ENCODE measurements at regions not wholly inside any gene's neighbourhood (a gene's known extent, or its start where the extent isn't known, plus 50 kb on each side); places are given as distances from the start of the nearest gene placed in this dataset.
"Not testable (repeated sequence)": the region's sequence is repeated elsewhere in the genome, so short reads cannot be mapped to it uniquely, and the experiment has no call there.

DNA sequence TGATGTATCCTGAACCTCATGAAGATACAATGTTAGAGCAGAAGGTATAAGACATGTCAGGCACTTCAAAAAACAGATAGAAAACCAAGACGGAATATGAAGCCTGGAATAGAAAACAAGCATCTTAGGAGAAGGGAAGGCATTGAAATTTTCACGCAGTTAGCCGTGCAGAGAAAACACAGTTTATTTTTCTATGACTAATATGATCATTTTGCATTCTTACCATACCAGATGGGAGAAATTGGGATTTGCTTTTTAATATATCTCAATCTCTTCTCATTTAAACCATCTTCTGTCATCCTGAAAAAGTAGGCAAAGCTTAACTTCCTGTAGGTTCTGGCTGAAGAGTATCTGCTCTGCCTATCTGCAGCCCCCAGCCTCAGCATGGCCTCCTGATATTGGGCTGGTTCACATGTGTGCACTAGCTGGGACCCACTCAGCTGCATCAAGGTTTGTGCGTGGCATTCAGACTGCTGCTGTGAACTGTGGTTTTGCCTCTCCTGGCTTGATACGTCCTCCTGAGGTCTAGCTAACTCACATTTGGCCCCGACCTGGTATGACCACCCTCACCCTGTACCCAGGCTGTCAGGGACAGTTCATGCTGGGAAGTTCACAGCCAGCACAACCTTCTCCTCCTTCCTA is 392.5 kb upstream of the SASH1 start:
- H3K27me3 ChIP-seq (ENCODE audit: control insufficient read depth, insufficient read depth, low read length), result no peaks in the 10 kb centered on the region
- H3K4me3 ChIP-seq (ENCODE audit: low read depth, low read length), result no peak overlapping the region
- DNase-seq (ENCODE audit: low read depth in 4 of 6, low spot score in 6 of 6), result no peak
- H3K9me3 ChIP-seq (ENCODE audit: control insufficient read depth, insufficient read depth, low read length), result no peaks in the 10 kb centered on the region
- H3K27ac ChIP-seq (ENCODE audit: low read depth, low read length), result no peak overlapping the region
- peaks cover 4% of the 10 kb centered on the region for H3K4me1 ChIP-seq (ENCODE audit: control insufficient read depth, insufficient read depth, low read length)
- H3K36me3 ChIP-seq (ENCODE audit: control insufficient read depth, insufficient read depth, low read length), result no peaks in the 10 kb centered on the region
- WGBS (ENCODE audit: insufficient coverage), result 85% methylated on average over 3 of the region's 6 CpGs

- DNase-seq (ENCODE audit: low read depth in 4 of 6, low spot score in 6 of 6), result peak in 1 of 6 donors; percentile 25
- H3K4me1 ChIP-seq (ENCODE audit: control insufficient read depth, insufficient read depth, low read length), result peaks cover 4% of the 10 kb centered on the region
- H3K4me3 ChIP-seq (ENCODE audit: low read depth, low read length), result no peak overlapping the region
- WGBS (ENCODE audit: insufficient coverage), result 25% methylated on average over 1 of the region's 5 CpGs
- no peaks in the 10 kb centered on the region for H3K27me3 ChIP-seq (ENCODE audit: control insufficient read depth, insufficient read depth, low read length)
- H3K27ac ChIP-seq (ENCODE audit: low read depth, low read length), result no peak overlapping the region
- H3K9me3 ChIP-seq (ENCODE audit: control insufficient read depth, insufficient read depth, low read length), result no peaks in the 10 kb centered on the region
- no peaks in the 10 kb centered on the region for H3K36me3 ChIP-seq (ENCODE audit: control insufficient read depth, insufficient read depth, low read length)
Measured at GRCh38 chr6:147950623-147950987, 392.0 kb upstream of the SASH1 start.

- WGBS (ENCODE audit: insufficient coverage), result no CpG with 5 or more reads among the region's 7 CpGs
- no peaks in the 10 kb centered on the region for H3K9me3 ChIP-seq (ENCODE audit: control insufficient read depth, insufficient read depth, low read length)
Measured at GRCh38 chr6:147951726-147952125, 390.9 kb upstream of the SASH1 start.

GRCh38 chr6:147954938-147955337 is 387.7 kb upstream of the SASH1 start:
- no peaks in the 10 kb centered on the region for H3K27me3 ChIP-seq (ENCODE audit: control insufficient read depth, insufficient read depth, low read length)
- H3K36me3 ChIP-seq (ENCODE audit: control insufficient read depth, insufficient read depth, low read length), result no peaks in the 10 kb centered on the region
- no peak overlapping the region for H3K4me3 ChIP-seq (ENCODE audit: low read depth, low read length)
- no CpG with 5 or more reads among the region's 3 CpGs for WGBS (ENCODE audit: insufficient coverage)
- no peaks in the 10 kb centered on the region for H3K9me3 ChIP-seq (ENCODE audit: control insufficient read depth, insufficient read depth, low read length)
- DNase-seq (ENCODE audit: low read depth in 4 of 6, low spot score in 6 of 6), result no peak
- peaks cover 4% of the 10 kb centered on the region for H3K4me1 ChIP-seq (ENCODE audit: control insufficient read depth, insufficient read depth, low read length)
- H3K27ac ChIP-seq (ENCODE audit: low read depth, low read length), result no peak overlapping the region

More at GRCh38 chr6:147951726-147952125, 390.9 kb upstream of the SASH1 start:
- peaks cover 4% of the 10 kb centered on the region for H3K4me1 ChIP-seq (ENCODE audit: control insufficient read depth, insufficient read depth, low read length)
- no peak overlapping the region for H3K27ac ChIP-seq (ENCODE audit: low read depth, low read length)
- DNase-seq (ENCODE audit: low read depth in 4 of 6, low spot score in 6 of 6), result peak in 1 of 6 donors; percentile 63
- H3K36me3 ChIP-seq (ENCODE audit: control insufficient read depth, insufficient read depth, low read length), result no peaks in the 10 kb centered on the region
- no peaks in the 10 kb centered on the region for H3K27me3 ChIP-seq (ENCODE audit: control insufficient read depth, insufficient read depth, low read length)
- no peak overlapping the region for H3K4me3 ChIP-seq (ENCODE audit: low read depth, low read length)

- Histone ChIP-seq H3K27me3 (ENCODE audit: control insufficient read depth, insufficient read depth, low read length) (no peaks in the 10 kb centered on the region), H3K36me3 (ENCODE audit: control insufficient read depth, insufficient read depth, low read length) (no peaks in the 10 kb centered on the region), H3K9me3 (ENCODE audit: control insufficient read depth, insufficient read depth, low read length) (no peaks in the 10 kb centered on the region), H3K4me3 (ENCODE audit: low read depth, low read length) (no peak overlapping the region), H3K27ac (ENCODE audit: low read depth, low read length) (no peak overlapping the region), H3K4me1 (ENCODE audit: control insufficient read depth, insufficient read depth, low read length) (no peaks in the 10 kb centered on the region)
- peak in 1 of 6 donors; percentile 57 for DNase-seq (ENCODE audit: low read depth in 4 of 6, low spot score in 6 of 6)
- 85% methylated on average over 2 of the region's 2 CpGs for WGBS (ENCODE audit: insufficient coverage)
Measured at GRCh38 chr6:147958683-147959082, 384.0 kb upstream of the SASH1 start.

GRCh38 chr6:147961481-147962141 is 381.0 kb upstream of the SASH1 start:
- H3K9me3 ChIP-seq (ENCODE audit: control insufficient read depth, insufficient read depth, low read length), result no peaks in the 10 kb centered on the region
- no peaks in the 10 kb centered on the region for H3K27me3 ChIP-seq (ENCODE audit: control insufficient read depth, insufficient read depth, low read length)
- H3K4me1 ChIP-seq (ENCODE audit: control insufficient read depth, insufficient read depth, low read length), result no peaks in the 10 kb centered on the region
- H3K27ac ChIP-seq (ENCODE audit: low read depth, low read length), result no peak overlapping the region
- WGBS (ENCODE audit: insufficient coverage), result 83% methylated on average over 1 of the region's 2 CpGs
- peak in 1 of 6 donors; percentile 65 for DNase-seq (ENCODE audit: low read depth in 4 of 6, low spot score in 6 of 6)
- H3K36me3 ChIP-seq (ENCODE audit: control insufficient read depth, insufficient read depth, low read length), result no peaks in the 10 kb centered on the region
- H3K4me3 ChIP-seq (ENCODE audit: low read depth, low read length), result no peak overlapping the region

DNA sequence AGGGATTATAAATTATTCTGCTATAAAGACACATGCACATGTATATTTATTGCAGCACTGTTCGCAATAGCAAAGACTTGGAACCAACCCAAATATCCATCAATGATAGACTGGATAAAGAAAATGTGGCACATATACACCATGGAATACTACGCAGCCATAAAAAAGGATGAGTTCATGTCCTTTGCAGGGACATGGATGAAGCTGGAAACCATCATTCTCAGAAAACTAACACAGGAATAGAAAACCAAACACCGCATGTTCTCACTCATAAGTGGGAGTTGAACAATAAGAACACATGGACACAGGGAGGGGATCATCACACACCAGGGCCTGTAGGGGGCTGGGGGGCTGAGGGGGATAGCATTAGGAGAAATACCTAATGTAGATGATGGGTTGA is 377.2 kb upstream of the SASH1 start:
- WGBS (ENCODE audit: insufficient coverage), result no CpG with 5 or more reads among the region's 3 CpGs
- not testable (repeated sequence) for H3K4me1 ChIP-seq (ENCODE audit: control insufficient read depth, insufficient read depth, low read length); H3K4me3 ChIP-seq (ENCODE audit: low read depth, low read length); H3K27me3 ChIP-seq (ENCODE audit: control insufficient read depth, insufficient read depth, low read length); DNase-seq (ENCODE audit: low read depth in 4 of 6, low spot score in 6 of 6); H3K36me3 ChIP-seq (ENCODE audit: control insufficient read depth, insufficient read depth, low read length); H3K27ac ChIP-seq (ENCODE audit: low read depth, low read length); H3K9me3 ChIP-seq (ENCODE audit: control insufficient read depth, insufficient read depth, low read length)

DNA sequence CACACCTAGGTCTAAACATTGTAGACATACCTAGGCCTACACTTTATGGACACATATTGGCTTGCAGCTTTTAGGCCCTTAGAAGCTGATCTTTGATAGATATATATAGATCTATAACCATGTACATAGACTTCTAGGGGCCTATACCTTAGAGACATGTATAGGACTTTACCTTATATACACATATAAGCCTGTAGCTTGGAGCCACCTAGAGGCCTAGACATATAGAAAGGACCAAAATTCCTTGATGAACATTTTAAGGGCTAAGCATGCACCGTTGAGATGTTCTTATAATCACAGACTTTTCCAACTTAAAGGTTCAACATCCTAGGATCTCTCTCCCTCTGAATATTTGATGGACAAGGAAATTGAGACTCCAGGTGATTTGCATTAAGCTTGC is 371.7 kb upstream of the SASH1 start:
- no peaks in the 10 kb centered on the region for H3K4me1 ChIP-seq (ENCODE audit: control insufficient read depth, insufficient read depth, low read length)
- H3K4me3 ChIP-seq (ENCODE audit: low read depth, low read length), result no peak overlapping the region
- no peak overlapping the region for H3K27ac ChIP-seq (ENCODE audit: low read depth, low read length)
- no CpG with 5 or more reads among the region's 1 CpG for WGBS (ENCODE audit: insufficient coverage)
- H3K27me3 ChIP-seq (ENCODE audit: control insufficient read depth, insufficient read depth, low read length), result no peaks in the 10 kb centered on the region
- DNase-seq (ENCODE audit: low read depth in 4 of 6, low spot score in 6 of 6), result peak in 1 of 6 donors; percentile 43
- H3K9me3 ChIP-seq (ENCODE audit: control insufficient read depth, insufficient read depth, low read length), result no peaks in the 10 kb centered on the region
- no peaks in the 10 kb centered on the region for H3K36me3 ChIP-seq (ENCODE audit: control insufficient read depth, insufficient read depth, low read length)

GRCh38 chr6:147972448-147972847 is 370.2 kb upstream of the SASH1 start:
- Histone ChIP-seq H3K4me3 (ENCODE audit: low read depth, low read length) (no peak overlapping the region), H3K27me3 (ENCODE audit: control insufficient read depth, insufficient read depth, low read length) (no peaks in the 10 kb centered on the region), H3K9me3 (ENCODE audit: control insufficient read depth, insufficient read depth, low read length) (no peaks in the 10 kb centered on the region), H3K27ac (ENCODE audit: low read depth, low read length) (no peak overlapping the region), H3K4me1 (ENCODE audit: control insufficient read depth, insufficient read depth, low read length) (no peaks in the 10 kb centered on the region), H3K36me3 (ENCODE audit: control insufficient read depth, insufficient read depth, low read length) (no peaks in the 10 kb centered on the region)
- 38% methylated on average over 1 of the region's 5 CpGs for WGBS (ENCODE audit: insufficient coverage)
- DNase-seq (ENCODE audit: low read depth in 4 of 6, low spot score in 6 of 6), result peak in 2 of 6 donors; percentile 46 to 82

DNA sequence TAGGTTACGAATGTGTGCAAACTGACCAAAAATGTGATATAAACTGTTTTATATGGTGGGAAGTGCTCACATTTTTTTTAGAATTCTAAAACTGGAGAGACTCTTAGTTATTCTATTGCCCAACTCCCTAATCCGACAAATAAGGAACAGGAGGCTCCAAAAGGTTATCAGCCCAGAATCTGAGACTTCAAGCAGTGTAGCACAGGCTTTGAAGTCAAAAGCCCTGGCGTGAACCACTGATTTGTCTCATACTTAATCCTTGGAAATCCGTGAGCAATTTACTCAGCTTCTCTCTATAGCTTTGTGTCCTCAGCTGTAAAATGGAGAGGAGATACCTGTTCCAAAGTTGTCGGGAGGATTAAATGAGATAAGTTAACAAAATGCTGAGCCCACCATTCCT is 368.8 kb upstream of the SASH1 start:
- no peak overlapping the region for H3K4me3 ChIP-seq (ENCODE audit: low read depth, low read length)
- H3K9me3 ChIP-seq (ENCODE audit: control insufficient read depth, insufficient read depth, low read length), result no peaks in the 10 kb centered on the region
- no peaks in the 10 kb centered on the region for H3K36me3 ChIP-seq (ENCODE audit: control insufficient read depth, insufficient read depth, low read length)
- no peaks in the 10 kb centered on the region for H3K27me3 ChIP-seq (ENCODE audit: control insufficient read depth, insufficient read depth, low read length)
- H3K4me1 ChIP-seq (ENCODE audit: control insufficient read depth, insufficient read depth, low read length), result no peaks in the 10 kb centered on the region
- 100% methylated on average over 2 of the region's 5 CpGs for WGBS (ENCODE audit: insufficient coverage)
- no peak overlapping the region for H3K27ac ChIP-seq (ENCODE audit: low read depth, low read length)
- DNase-seq (ENCODE audit: low read depth in 4 of 6, low spot score in 6 of 6), result no peak
